Lower leg skin (tissue), 4 donors: ENCODE measurements at regions not wholly inside any gene's neighbourhood (a gene's known extent, or its start where the extent isn't known, plus 50 kb on each side); places are given as distances from the start of the nearest gene placed in this dataset.

Experiments used
- DNase-seq, 2 donors: peaks; one replicate each; pipeline ENCODE4 v3.0.0-alpha.2; 2019; ENCODE audit warnings: low spot score in 2 of 2
- H3K4me3 ChIP-seq: fragments of 200-600 bp; sonication (generic); 2 replicates; pipeline ENCODE4 v1.5.1; 2017; ENCODE audit warnings: mild to moderate bottlenecking, low read depth; ENCODE audit not compliant: poor library complexity, severe bottlenecking
- CTCF ChIP-seq, 3 donors: fragments of 450-650 bp; IDR thresholded peaks; one replicate each; pipeline ENCODE4 v1.5.1; 2016; ENCODE audit warnings: antibody characterized with exemption in 3 of 3, mild to moderate bottlenecking in 3 of 3, moderate library complexity in 2 of 3
- POLR2A ChIP-seq, 2 donors: fragments of 450-650 bp; IDR thresholded peaks; one replicate each; pipeline ENCODE4 v1.6.1; 2016 to 2017; ENCODE audit warnings: antibody characterized with exemption in 2 of 2, mild to moderate bottlenecking in 1 of 2, moderate library complexity in 1 of 2
- WGBS, 2 donors: methylation state at CpG; one replicate each; pipeline ENCODE4 v1.1.5; 2018; 5-methylcytosine and 5-hydroxymethylcytosine counted together
- intact Hi-C: fragments of 100-400 bp; cut with DNase I; formaldehyde crosslinking; loops from one replicate; pipeline ENCODE4 v1.15.0; 2023; ENCODE audit warnings: low total_unique reads

DNA sequence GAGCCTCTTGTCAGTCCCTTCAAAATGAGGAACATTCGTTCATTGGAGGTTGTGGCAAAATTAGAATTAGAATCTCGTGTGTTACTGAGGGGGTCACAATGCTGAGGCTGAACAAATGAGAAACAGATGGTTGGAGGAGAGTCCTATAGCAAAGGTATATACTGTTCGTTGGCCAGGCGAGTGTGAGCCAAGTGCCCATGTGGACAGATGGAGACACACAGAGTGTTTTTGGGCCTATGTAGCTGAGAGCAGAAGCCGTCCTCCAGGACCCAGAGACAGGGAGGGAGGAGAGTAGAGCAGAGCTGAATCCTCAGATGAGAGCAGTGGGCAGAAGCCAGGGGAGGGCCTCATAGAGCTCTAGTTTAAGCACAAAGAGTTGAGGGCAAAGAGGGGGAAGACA, 98.9 kb downstream of the NR1D2 start:
- no peak for DNase-seq
- no peak overlapping the region for H3K4me3 ChIP-seq
- intact Hi-C loops: no loop called here
- TF ChIP-seq POLR2A (IDR thresholded peaks at IDR 0.05) (no peak), CTCF (IDR thresholded peaks at IDR 0.05) (no peak)
- 87 to 90% methylated on average over 5 of the region's 5 CpGs for WGBS, 2 donors

- TF ChIP-seq CTCF (IDR thresholded peaks at IDR 0.05): no peak
- TF ChIP-seq POLR2A (IDR thresholded peaks at IDR 0.05): no peak
- H3K4me3 ChIP-seq: no peak overlapping the region
- no peak for DNase-seq
- intact Hi-C loops: no loop called here
Observed at GRCh38 chr3:24046214-24046613, 101.1 kb downstream of the NR1D2 start.

DNA sequence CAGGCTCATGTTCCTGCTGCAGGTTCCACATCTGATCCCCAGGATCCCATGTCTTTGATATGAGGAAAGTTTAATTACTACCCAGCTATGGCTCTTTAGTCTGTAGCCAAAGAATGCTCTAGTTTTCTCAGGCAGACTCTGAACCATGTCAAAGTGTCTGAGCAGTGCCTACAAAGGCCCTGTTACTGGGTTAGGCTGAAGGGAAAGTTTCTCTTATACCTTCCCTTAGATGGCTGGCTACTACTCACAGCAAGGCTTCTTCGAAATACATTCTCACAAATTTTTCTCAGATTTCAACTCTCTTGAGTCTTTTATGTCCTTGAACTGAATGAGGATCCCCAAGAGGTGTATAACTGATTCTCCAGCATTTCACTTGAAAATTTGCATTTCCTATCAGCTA, 102.4 kb downstream of the NR1D2 start:
- intact Hi-C loops: no loop called here
- H3K4me3 ChIP-seq: no peak overlapping the region
- 0% methylated on average over 1 of the region's 1 CpG; no CpG with 5 or more reads in 1 of the 2 donors for WGBS, 2 donors
- no peak for TF ChIP-seq CTCF (IDR thresholded peaks at IDR 0.05)
- TF ChIP-seq POLR2A (IDR thresholded peaks at IDR 0.05): no peak
- DNase-seq: no peak

GRCh38 chr3:24048843-24049242, 103.8 kb downstream of the NR1D2 start:
- peak in 1 of 2 donors; percentile 28 for DNase-seq
- no peak overlapping the region for H3K4me3 ChIP-seq
- no peak for TF ChIP-seq CTCF (IDR thresholded peaks at IDR 0.05)
- TF ChIP-seq POLR2A (IDR thresholded peaks at IDR 0.05): no peak
- WGBS, 2 donors: 27 to 30% methylated on average over 1 of the region's 1 CpG
- intact Hi-C loops: no loop called here

DNA sequence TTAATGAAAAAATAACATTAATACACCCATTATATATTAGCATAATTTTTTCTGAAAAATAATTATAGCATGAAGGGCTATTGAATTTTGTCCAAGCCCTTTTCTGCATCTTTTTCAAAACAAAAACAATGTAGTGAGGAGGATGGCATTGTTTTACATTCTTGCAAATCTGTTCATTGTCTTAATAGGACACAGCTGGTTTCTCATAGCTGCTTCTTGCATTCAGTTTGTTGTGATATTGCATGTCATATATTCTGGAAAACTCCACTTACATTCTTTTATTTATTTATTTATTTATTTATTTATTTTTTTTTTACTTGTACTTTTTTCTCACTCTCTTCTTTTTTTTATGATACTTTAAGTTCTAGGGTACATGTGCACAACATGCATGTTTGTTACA, 107.4 kb downstream of the NR1D2 start:
- TF ChIP-seq CTCF (IDR thresholded peaks at IDR 0.05) (no peak), POLR2A (IDR thresholded peaks at IDR 0.05) (no peak)
- DNase-seq: no peak
- intact Hi-C loops: no loop called here
- H3K4me3 ChIP-seq: no peak overlapping the region

GRCh38 chr3:24058940-24059705, 114.0 kb downstream of the NR1D2 start:
- H3K4me3 ChIP-seq: no peak overlapping the region
- no peak for TF ChIP-seq CTCF (IDR thresholded peaks at IDR 0.05)
- TF ChIP-seq POLR2A (IDR thresholded peaks at IDR 0.05): no peak
- DNase-seq: no peak
- intact Hi-C loops: no loop called here
- 20 to 34% methylated on average over 2 of the region's 2 CpGs for WGBS, 2 donors
